GM19438 (cell line): ENCODE measurements at regions not wholly inside any gene's neighbourhood (a gene's known extent, or its start where the extent isn't known, plus 50 kb on each side); places are given as distances from the start of the nearest gene placed in this dataset.
"Not testable (repeated sequence)": the region's sequence is repeated elsewhere in the genome, so short reads cannot be mapped to it uniquely, and the experiment has no call there.

Source experiments
- ATAC-seq: cut with Tn5 transposase; IDR thresholded peaks from one replicate; pipeline ENCODE4 v1.9.1; 2021; ENCODE audit warnings: low read depth; ENCODE audit not compliant: unreplicated experiment

DNA sequence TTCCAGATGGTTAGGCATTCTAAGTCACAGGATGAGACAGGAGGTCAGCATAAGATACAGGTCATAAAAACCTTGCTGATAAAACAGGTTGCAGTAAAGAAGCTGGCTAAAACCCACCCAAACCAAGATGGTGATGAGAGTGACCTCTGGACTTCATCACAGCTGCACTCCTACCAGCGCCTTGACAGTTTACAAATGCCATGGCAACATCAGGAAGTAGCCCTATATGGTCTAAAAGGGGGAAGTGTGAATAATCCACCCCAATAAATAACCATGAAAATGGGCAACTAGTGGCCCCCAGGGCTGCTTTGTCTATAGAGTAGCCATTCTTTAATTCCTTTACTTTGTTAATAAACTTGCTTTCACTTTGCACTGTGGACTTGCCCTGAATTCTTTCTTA, 1448.4 kb downstream of the KCNT2 start:
- not testable (repeated sequence) for ATAC-seq

DNA sequence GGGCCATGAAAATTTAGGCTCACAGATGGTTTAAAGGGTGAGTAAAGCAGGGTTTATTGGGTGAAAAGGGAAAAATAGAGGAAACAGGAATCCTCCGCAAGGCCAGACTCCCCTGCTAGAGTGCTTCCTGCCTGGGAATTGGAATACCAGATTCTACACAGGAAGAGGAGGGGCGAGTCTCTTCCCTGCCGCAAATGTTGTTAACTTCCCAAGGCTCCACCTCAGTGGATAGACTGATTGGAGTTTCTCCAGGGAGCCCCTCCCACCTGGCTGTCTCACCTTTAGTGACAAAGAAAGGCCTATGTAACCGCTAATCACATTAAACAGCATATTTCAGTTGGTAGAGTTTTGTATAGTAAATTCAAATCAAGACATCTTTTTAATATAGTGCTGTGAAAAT, 1450.1 kb downstream of the KCNT2 start:
- no peak for ATAC-seq

DNA sequence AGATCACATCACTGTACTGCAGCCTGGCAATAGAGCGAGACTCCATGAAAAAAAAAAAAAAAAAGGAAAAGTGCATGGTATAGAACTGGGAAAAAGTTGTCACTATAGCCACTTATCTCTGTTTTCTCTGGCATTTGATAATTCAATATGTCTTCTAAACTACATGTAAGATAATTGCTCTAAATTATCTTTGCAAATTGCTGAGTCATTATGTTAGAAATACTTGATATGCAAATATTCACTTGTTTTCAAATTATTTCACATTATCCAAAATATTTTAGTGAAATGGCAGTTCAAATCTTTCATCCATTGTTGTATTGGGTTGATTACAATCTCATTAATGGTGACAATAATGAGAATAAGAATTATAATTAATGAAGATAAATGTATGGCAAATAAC, 1455.1 kb downstream of the KCNT2 start:
- ATAC-seq: no peak

DNA sequence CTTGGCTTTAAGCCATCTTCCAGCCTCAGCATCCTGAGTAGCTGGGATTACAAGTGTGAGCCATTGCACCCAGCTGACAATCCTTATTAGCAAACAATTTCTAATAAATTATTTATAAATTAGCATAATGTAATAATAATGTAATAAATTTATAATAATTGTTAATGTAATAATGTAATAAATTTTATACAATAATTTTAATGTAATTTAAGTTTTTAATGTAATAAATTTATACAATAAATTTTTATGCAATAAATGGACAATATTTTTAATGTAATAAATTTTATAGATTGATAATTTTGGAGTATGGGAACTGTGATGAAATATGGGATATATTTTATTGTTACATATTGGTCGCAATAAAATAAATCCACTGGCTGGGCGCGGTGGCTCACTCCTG, 1457.5 kb downstream of the KCNT2 start:
- no peak for ATAC-seq

DNA sequence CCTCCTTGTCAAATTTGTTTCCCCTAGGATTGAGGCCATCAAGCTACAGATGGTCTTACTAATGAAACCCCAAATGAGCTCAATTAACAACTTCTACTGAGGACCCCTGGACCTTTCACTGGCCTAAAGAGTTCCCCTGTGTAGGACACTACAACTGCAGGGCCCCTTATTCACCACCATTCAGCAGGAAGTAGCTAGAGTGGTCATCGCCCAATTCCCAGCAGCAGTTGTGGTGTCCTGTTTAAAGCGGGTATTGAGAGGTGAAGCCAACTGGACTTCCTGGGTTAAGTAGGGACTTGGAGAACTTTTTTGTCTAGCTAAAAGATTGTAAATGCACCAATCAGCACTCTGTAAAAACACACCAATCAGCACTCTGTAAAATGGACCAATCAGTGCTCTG, 1466.9 kb downstream of the KCNT2 start:
- ATAC-seq: no peak

DNA sequence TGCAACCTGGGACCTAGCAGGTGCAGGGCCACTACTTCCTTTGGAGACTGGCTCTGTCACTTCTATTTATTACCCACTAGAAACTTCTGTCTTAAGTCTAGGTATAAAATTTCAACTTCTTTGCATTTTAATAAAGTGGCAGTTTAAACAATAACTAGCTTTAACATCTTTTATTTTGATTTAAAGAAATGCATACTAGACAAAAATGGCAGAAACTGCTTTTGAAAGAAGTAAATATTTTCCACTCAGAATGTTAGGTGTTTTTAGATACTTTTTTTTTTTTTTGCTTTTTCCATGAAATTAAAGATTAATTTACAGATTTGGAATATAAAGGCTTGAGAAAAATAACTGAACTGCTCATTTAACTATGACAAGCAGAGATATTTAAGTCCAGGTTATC, 1477.6 kb downstream of the KCNT2 start:
- no peak for ATAC-seq

DNA sequence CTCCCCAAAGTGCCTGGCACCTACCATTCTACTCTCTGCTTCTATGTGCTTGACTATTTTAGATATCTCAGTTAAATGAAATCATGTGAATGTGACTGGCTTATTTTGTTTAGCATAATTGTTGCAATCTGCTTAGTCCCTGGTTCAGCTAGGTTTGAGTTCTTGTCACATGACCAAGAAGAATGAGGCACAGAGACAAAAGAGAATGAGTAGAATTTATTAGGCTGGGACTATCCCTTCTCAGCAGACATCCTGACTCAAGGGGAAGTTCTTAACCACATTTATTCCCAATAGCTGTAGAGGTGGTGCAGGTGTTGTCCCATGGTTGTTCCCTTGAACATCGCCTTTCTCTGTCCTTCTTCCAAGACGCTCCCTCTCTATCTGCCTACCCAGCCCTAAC, 1485.7 kb downstream of the KCNT2 start:
- no peak for ATAC-seq

DNA sequence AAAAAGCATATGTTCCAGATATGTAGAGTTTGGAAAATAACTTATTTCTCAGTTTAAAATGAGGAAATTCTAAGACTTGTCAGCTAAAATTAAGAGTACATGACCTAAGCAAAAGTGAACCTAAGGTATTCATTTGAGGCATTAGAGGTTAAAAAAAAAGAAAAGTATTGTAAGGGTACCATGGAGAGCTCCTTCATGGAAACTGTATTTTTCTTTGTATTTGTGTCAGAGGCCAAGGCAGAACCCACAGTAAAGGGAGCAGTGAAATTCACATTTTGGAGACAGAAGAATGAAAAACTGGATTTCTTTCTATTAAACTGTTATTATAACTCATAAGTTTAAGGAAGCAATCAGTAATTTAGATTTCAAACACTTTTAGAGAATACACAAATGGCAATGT, 1494.8 kb downstream of the KCNT2 start:
- no peak for ATAC-seq

DNA sequence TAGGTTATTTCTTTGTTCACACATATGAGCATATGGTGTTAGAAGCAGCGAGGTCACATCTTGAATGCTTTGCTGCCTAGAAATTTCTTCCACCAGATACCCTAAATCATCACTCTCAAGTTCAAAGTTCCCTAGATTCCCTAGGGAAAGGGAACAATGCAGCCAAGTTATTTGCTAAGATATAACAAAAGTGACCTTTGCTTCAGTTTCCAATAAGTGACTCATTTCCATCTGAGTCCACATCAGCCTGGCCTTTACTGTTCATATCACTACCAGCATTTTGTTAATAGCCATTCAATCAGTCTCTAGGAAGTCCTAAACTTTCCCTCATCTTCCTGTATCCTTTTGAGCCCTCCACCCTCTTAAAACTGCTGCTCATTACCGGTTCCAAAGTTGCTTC, 1502.5 kb downstream of the KCNT2 start:
- ATAC-seq: no peak

DNA sequence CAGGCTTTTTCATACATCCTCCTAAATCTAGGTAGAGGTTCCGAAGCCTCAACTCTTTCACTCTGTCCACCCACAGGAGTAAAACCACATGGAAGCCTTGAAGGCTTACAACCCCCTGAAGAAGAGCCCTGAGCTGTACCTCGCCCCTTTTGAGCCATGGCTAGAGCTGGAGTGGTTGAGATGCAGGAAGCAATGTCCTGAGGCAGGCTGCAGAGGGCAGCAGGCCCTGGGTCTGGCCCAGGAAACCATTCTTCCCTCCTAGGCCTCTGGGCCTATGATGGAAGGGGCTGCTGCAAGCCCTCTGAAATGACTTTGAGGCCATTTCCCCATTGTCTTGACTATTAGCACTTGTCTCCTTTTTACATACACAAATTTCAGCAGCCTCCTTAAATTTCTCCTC, 1503.0 kb downstream of the KCNT2 start:
- ATAC-seq: no peak

DNA sequence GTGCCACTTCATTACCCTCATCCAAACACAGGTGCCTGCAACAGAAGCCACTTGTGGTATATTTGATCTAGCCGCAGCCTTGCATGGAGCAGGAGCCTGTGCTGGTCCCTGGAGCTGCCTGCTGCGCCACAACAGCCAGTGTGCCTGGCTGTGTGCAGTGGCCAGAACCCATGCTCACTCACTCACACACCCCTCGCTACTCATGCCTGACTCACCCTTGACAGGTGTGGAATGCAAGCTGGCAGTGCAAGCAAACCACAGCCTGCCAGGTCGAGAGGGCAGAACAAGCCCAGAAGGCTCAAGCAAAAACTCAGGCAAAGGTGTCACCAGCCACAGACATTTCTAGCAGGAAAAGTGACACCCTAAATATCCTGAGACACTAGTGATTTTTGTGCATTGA, 1510.9 kb downstream of the KCNT2 start:
- ATAC-seq: no peak

DNA sequence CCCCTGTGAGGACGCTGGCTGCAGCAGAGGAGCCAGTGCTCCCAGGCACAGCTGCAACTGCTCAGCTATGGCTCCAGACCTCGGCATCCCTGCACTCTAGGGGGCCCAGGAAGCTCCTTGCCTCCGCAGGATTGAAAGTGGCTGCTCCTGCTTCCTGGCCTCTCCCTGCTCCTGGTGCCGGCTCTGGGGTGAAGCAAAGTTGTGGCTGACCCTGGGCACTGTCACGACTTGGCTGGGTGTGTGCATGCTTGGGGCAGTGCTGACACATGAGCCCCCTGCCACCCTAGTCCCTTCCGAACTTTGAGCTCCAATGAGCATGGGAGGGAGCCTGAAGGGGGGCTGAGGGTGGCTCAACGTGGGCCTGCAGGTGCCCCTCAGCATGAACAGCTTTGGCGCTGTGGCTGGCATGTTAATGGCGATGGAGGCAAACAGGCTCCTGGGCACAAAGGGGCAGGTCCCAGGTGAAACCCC, 1512.2 kb downstream of the KCNT2 start:
- no peak for ATAC-seq

DNA sequence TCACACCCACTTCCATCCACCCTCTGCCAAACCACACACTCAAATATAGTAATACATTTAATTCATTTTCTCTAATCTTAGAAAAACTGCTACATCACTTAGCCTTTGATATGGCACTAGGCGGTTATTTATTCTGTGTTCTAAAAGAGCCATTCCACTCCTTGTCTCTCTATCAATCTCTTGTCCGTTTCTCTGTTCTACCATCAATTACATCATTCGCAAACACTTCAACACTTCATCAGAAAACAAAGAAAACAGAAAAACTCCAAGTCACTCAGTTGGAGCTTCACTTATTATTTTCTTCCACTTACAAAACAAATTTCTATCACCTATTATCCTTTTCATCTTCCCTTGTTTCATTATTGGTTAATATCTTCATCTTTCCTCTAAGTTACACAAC, 1523.0 kb downstream of the KCNT2 start:
- no peak for ATAC-seq

DNA sequence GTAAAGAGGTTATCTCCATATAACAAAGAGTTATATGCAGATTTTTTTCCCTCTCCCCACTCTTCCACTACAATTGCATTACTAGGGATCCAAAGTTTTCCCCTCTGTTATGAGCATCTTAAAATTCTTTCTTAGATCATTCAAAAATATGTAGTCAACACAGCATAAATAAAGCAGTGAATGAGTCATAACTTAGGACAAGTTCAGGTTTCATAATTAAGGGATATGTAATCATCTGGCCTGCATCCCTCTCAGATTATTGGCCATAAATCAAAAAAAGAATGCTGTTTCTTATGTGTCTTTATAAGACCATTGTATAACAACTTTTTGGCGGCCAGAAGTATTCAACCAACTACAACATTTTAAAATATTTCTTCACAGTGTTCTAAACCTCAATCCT, 1526.1 kb downstream of the KCNT2 start:
- ATAC-seq: no peak

DNA sequence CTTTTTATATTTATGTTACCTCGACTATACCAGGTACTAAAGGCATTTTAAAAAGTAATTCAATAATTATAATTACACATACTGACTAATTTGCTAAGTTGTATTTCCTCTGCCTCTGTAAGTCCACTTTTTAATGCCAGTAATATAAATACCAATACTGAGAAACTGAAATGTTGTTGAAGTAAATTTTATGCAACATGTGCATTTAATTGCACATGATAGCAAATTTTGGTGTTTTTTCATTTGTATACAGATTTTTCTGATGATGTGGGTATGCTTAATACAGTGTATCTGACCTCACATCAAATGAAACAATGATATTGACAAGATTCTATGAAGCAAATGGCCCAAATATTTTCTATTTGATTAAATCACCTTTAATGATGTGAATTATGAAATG, 1531.6 kb downstream of the KCNT2 start:
- ATAC-seq: no peak

DNA sequence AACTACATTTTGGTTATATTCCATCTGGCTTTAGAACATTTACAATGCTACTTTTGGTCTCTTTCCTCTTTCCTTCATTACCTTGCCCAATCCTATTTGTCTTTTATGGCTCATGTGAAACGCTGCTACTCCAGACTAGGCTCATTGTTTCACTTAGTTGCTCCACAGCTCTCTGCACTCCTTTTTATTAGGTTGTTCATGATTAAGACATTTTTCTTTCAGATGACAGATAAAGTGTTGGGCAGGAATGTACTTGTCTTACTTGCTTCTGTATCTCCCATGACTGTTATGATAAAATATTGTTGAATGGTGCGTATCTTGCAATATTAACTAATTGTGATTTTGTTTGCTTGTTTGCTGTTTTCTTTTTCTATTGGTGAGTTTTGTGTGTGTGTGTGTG, 1532.3 kb downstream of the KCNT2 start:
- ATAC-seq: no peak

DNA sequence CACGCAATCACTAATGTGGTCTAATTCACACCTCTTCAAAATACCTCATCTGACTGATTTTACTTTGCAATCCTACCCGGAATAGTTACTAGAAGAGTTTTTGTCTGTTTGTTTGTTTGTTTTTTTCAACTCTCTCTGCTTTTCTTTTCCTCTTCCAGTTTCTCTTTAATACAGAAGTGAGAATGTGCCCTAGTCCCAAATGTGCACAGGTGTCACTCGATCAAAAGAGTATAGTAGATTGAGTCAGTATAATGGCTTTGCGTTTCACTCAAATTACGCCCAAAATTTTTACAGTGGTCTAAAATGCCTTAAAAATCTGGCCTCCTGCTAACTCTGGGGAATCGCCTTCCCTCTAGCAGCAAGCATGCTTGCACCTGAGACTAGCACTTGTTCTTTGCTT, 1536.8 kb downstream of the KCNT2 start:
- ATAC-seq: no peak

DNA sequence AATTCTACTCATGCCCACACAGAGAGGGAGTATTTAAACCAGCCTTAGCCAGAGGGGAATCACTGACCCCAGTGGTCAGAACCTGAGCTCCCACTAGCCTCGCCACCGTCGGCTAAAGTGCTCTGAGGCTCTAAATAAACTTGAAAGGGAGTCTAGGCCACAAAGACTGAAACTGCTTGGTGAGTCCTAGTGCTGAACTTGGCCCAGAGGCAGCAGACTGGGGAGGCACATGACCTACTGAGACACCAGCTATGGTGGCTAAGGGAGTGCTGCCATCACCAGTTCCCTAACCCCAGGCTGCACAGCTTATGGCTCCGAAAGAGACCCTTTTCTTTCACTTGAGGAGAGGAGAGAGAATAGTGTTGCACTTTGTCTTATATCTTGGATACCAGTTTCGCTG, 1542.8 kb downstream of the KCNT2 start:
- ATAC-seq: no peak

DNA sequence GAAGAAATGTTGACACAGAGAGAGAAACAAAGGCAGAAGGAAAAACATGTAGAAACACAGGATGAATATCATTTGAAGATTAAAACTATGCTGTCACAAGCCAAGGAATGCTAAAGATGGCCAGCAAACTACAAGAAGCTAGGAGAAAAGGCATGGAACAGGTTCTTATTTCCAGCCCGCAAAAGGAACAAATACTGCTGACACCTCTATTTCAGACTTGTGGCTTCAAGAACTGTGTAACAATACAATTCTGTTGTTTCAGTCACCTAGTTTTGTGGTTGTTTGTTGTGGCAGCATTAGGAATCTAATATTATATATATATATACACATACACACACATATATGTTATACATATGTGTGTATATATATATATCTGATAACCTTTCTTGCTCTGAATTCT, 1543.9 kb downstream of the KCNT2 start:
- no peak for ATAC-seq

DNA sequence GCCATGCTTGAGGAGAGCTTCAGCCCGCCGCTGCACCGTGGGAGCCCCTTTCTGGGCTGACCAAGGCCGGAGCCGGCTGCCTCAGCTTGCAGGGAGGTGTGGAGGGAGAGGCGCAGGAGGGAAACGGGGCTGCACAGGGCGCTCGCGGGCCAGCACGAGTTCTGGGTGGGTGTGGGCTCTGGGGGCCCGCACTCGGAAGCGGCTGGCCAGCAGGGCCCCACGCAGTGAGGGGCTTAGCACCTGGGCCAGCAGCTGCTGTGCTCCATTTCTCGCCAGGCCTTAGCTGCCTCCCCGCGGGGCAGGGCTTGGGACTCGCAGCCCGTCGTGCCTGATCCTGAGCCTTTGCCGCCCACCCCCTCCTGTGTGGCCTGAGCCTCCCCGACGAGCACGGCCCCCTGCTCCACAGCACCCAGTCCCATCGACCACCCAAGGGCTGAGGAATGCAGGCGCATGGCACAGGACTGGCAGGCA, 1554.0 kb downstream of the KCNT2 start:
- ATAC-seq: no peak

DNA sequence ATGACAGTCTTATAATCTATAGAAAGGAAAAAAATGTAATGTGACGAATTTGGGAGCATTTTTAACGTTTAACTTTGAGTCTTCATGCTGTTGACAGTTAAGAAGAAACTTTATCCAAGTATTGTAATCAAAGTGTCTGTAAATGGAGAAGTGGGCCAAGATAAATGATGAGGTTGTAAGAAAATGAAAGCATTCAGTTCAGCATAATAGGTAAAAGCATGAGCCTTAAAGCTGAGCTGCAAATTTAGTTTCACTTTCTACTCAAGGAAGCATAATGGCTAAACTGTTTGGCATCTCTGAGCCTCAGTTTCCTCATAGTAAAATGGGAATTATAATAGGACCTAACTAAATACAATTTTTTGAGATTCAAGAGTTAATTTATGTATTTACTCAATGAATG, 1554.8 kb downstream of the KCNT2 start:
- ATAC-seq: no peak

DNA sequence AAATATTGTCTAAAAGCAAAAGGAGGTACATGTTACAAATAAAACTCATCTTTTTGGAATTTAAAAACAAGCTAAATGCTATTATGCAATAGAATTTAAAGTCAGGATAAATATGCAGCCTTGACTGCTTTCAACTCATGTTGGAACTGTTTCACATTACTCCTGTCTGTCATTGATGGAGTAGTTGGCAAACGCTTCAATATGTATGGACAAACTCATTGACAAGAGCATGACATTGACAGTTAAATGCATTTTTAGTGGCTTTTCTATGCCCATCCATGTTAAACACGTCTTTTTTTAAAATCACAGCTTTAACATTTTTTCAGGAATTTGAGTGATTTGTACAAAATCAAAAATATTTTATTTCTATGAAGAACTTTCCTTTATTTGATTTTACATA, 1560.5 kb downstream of the KCNT2 start:
- no peak for ATAC-seq

DNA sequence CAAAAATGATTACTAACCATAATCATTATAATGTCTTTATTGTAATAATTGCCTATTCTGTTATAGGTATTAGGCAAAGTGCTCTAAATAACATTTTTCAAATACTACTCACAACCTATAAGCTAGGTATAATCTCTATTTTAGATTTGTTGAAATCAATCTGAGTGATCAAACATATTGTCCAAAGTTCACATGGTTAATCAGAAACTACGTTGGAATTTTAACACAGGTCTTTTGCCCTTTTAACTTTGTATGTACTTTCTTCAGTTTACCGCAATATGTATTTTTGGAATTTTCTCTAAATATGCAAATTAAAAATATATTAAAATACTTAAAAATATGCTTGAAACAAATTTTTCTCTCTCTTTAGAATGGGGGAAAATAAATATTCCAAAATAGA, 1563.2 kb downstream of the KCNT2 start:
- ATAC-seq: no peak

DNA sequence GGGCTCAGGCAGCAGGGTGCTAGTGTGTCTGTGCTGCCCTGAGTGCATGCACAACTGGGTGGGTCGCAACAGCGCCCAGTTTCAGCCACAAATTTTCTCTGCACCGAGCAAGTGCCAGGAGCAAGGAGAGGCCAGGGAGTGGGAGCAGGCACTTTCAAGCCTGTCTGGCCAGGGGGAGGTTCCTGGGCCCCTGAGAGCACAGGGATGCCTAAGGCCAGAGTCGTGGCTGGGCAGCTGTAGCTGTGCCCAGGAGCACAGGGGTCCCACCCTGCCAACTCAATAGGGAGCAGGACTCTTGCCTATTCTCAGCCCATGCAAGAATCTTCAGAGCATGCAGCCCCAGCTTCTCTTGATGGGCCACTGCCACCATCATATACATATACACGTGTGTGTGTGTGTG, 1577.4 kb downstream of the KCNT2 start:
- no peak for ATAC-seq
